H9 (cell line): ENCODE measurements at regions not wholly inside any gene's neighbourhood (a gene's known extent, or its start where the extent isn't known, plus 50 kb on each side); places are given as distances from the start of the nearest gene placed in this dataset.

Source experiments
- DNase-seq: peaks from one replicate; pipeline ENCODE4 v3.0.0-alpha.2; 2017
- H2AFZ ChIP-seq: one replicate; pipeline ENCODE4 v1.6.1; 2013; ENCODE audit warnings: mild to moderate bottlenecking, low read length, control low read depth, moderate library complexity
- H2AK5ac ChIP-seq: 2 replicates; pipeline ENCODE4 v1.6.1; 2013; ENCODE audit warnings: low read length, control low read depth, mixed read lengths; ENCODE audit not compliant: insufficient read length
- H2BK120ac ChIP-seq: one replicate; pipeline ENCODE4 v1.6.1; 2013; ENCODE audit warnings: low read depth, mild to moderate bottlenecking, low read length, control low read depth, inconsistent platforms; ENCODE audit not compliant: poor library complexity, severe bottlenecking
- H2BK12ac ChIP-seq: 2 replicates; pipeline ENCODE4 v1.6.1; 2013; ENCODE audit warnings: low read length, control low read depth, mixed read lengths, low read depth; ENCODE audit not compliant: insufficient read length
- H2BK15ac ChIP-seq: 2 replicates; pipeline ENCODE4 v1.6.1; 2013; ENCODE audit warnings: low read depth, low read length, control low read depth
- H2BK20ac ChIP-seq: one replicate; pipeline ENCODE4 v1.6.1; 2013; ENCODE audit warnings: low read depth, mild to moderate bottlenecking, low read length, control low read depth, inconsistent platforms; ENCODE audit not compliant: poor library complexity, severe bottlenecking
- H2BK5ac ChIP-seq: 2 replicates; pipeline ENCODE4 v1.6.1; 2013; ENCODE audit warnings: low read length, control low read depth, mixed read lengths; ENCODE audit not compliant: insufficient read length
- H3K14ac ChIP-seq: 2 replicates; pipeline ENCODE4 v1.6.1; 2013; ENCODE audit warnings: low read length, control low read depth; ENCODE audit not compliant: insufficient read depth
- H3K18ac ChIP-seq: 2 replicates; pipeline ENCODE4 v1.6.1; 2013; ENCODE audit warnings: low read depth, mild to moderate bottlenecking, mixed read lengths, low read length, control low read depth; ENCODE audit not compliant: insufficient read length
- H3K23ac ChIP-seq: 2 replicates; pipeline ENCODE4 v1.6.1; 2013; ENCODE audit warnings: low read length, control low read depth, mixed read lengths, low read depth; ENCODE audit not compliant: insufficient read length
- H3K23me2 ChIP-seq: 2 replicates; pipeline ENCODE4 v1.6.1; 2013; ENCODE audit warnings: low read depth, mild to moderate bottlenecking, mixed read lengths, low read length, control low read depth; ENCODE audit not compliant: insufficient read length, poor library complexity, severe bottlenecking
- H3K27ac ChIP-seq: 2 replicates; pipeline ENCODE4 v1.5.1; 2013; ENCODE audit warnings: low read length, control low read depth, mixed read lengths, low read depth; ENCODE audit not compliant: insufficient read length
- H3K27me3 ChIP-seq: 2 replicates; pipeline ENCODE4 v1.6.1; 2013; ENCODE audit warnings: low read length, control low read depth, inconsistent platforms; ENCODE audit not compliant: insufficient read depth
- H3K4ac ChIP-seq: 2 replicates; pipeline ENCODE4 v1.6.1; 2013; ENCODE audit warnings: low read depth, mild to moderate bottlenecking, control low read depth, inconsistent platforms, low read length, moderate library complexity
- H3K4me1 ChIP-seq: 2 replicates; pipeline ENCODE4 v1.6.1; 2013; ENCODE audit warnings: low read length, control low read depth, inconsistent platforms; ENCODE audit not compliant: insufficient read depth
- H3K4me2 ChIP-seq: 2 replicates; pipeline ENCODE4 v1.6.1; 2013; ENCODE audit warnings: low read length, control low read depth, mixed read lengths; ENCODE audit not compliant: insufficient read length, insufficient read depth
- H3K56ac ChIP-seq: 2 replicates; pipeline ENCODE4 v1.6.1; 2013; ENCODE audit warnings: low read depth, mild to moderate bottlenecking, mixed read lengths, low read length, control low read depth; ENCODE audit not compliant: insufficient read length
- H3K79me1 ChIP-seq: 2 replicates; pipeline ENCODE4 v1.6.1; 2013; ENCODE audit warnings: low read depth, mild to moderate bottlenecking, moderate library complexity, low read length, control low read depth, inconsistent platforms; ENCODE audit not compliant: insufficient read depth, poor library complexity, severe bottlenecking
- H3K79me2 ChIP-seq: 2 replicates; pipeline ENCODE4 v1.6.1; 2013; ENCODE audit warnings: low read length, control low read depth, inconsistent platforms; ENCODE audit not compliant: insufficient read depth
- H3K9ac ChIP-seq: 2 replicates; pipeline ENCODE4 v1.6.1; 2013; ENCODE audit warnings: low read length, control low read depth, mixed read lengths; ENCODE audit not compliant: insufficient read length; ENCODE audit errors: extremely low read depth
- H3K9me3 ChIP-seq: one replicate; pipeline ENCODE4 v1.6.1; 2013; ENCODE audit warnings: low read depth, low read length, inconsistent platforms; ENCODE audit not compliant: control insufficient read depth
- H3T11ph ChIP-seq: one replicate; pipeline ENCODE4 v1.6.1; 2013; ENCODE audit warnings: mild to moderate bottlenecking, low read length, control low read depth, inconsistent platforms
- H4K20me1 ChIP-seq: one replicate; pipeline ENCODE4 v1.6.1; 2013; ENCODE audit not compliant: control insufficient read depth, insufficient read length, insufficient read depth
- H4K5ac ChIP-seq: 2 replicates; pipeline ENCODE4 v1.6.1; 2013; ENCODE audit warnings: low read depth, mild to moderate bottlenecking, mixed read lengths, low read length, control low read depth; ENCODE audit not compliant: insufficient read length
- H4K8ac ChIP-seq: replicated peaks from 2 replicates; pipeline ENCODE4 v1.6.1; 2013; ENCODE audit warnings: low read length, control low read depth, mixed read lengths, low read depth; ENCODE audit not compliant: insufficient read length
- H4K91ac ChIP-seq: 2 replicates; pipeline ENCODE4 v1.6.1; 2013; ENCODE audit warnings: low read depth, mild to moderate bottlenecking, moderate library complexity, mixed read lengths, low read length, control low read depth; ENCODE audit not compliant: insufficient read length
- H3K27ac Mint-ChIP-seq, 3 experiments: 2 replicates in 2 of 3; 3 replicates in 1 of 3; pipeline ENCODE4 v1.8.0; 2020 to 2021; ENCODE audit warnings: mixed read lengths in 3 of 3, mild to moderate bottlenecking in 1 of 3, moderate library complexity in 1 of 3
- H3K27me3 Mint-ChIP-seq: 2 replicates; pipeline ENCODE4 v1.8.0; 2021; ENCODE audit warnings: low read depth, mild to moderate bottlenecking, moderate library complexity, mixed read lengths
- H3K36me3 Mint-ChIP-seq, 3 experiments: 2 replicates in 2 of 3; 3 replicates in 1 of 3; pipeline ENCODE4 v1.8.0; 2020 to 2021; ENCODE audit warnings: low read depth in 3 of 3, mixed read lengths in 3 of 3; ENCODE audit not compliant: insufficient read depth in 1 of 3
- H3K4me1 Mint-ChIP-seq, 2 experiments: 2 replicates each; pipeline ENCODE4 v1.8.0; 2020; ENCODE audit warnings: mixed read lengths in 2 of 2
- H3K4me3 Mint-ChIP-seq, 2 experiments: 2 replicates in 1 of 2; 3 replicates in 1 of 2; pipeline ENCODE4 v1.8.0; 2020 to 2021; ENCODE audit warnings: mild to moderate bottlenecking in 2 of 2, mixed read lengths in 2 of 2, moderate library complexity in 1 of 2
- H3K9me3 Mint-ChIP-seq, 2 experiments: 2 replicates in 1 of 2; 3 replicates in 1 of 2; pipeline ENCODE4 v1.8.0; 2020; ENCODE audit warnings: mild to moderate bottlenecking in 2 of 2, mixed read lengths in 2 of 2, moderate library complexity in 1 of 2
- CTCF ChIP-seq: fragments of 200-600 bp; sonication (generic); conservative IDR thresholded peaks from 3 replicates; pipeline ENCODE4 v1.8.0; 2021; ENCODE audit warnings: antibody characterized with exemption, mild to moderate bottlenecking
- WGBS: extraction: QIAGEN DNeasy Blood & Tissue Kit; methylation state at CpG from one replicate; pipeline ENCODE4 v1.1.7; 2013; ENCODE audit warnings: missing lambda C conversion rate, low lambda C conversion rate, mixed read lengths; ENCODE audit not compliant: insufficient read length; ENCODE audit errors: extremely low coverage; 5-methylcytosine and 5-hydroxymethylcytosine counted together

GRCh38 chr17:22496450-22496849 lies 804.1 kb downstream of the KCNJ18 start:
- H2BK15ac ChIP-seq, result no peak overlapping the region
- H3K9me3 ChIP-seq, result peaks cover 55% of the 10 kb centered on the region
- no peak overlapping the region for H4K91ac ChIP-seq
- H3K9ac ChIP-seq, result no peak overlapping the region
- no peak overlapping the region for H3K4me3 Mint-ChIP-seq
- H3K27ac Mint-ChIP-seq, result no peak overlapping the region
- no peak overlapping the region for H3K56ac ChIP-seq
- H4K5ac ChIP-seq, result no peak overlapping the region
- no peaks in the 10 kb centered on the region for H3K23me2 ChIP-seq
- no peak for TF ChIP-seq CTCF
- H3K23ac ChIP-seq, result no peak overlapping the region
- no peak overlapping the region for H4K8ac ChIP-seq
- H3K27me3 Mint-ChIP-seq, result peaks cover 4% of the 10 kb centered on the region; the same call in 1 of the 2 replicates
- H4K20me1 ChIP-seq, result no peaks in the 10 kb centered on the region
- no peak overlapping the region for H2BK120ac ChIP-seq
- H3K4me1 Mint-ChIP-seq, result no peaks in the 10 kb centered on the region
- peaks cover 3 to 30% (median 6%) of the 10 kb centered on the region in 3 experiments; a peak in 5 of 7 replicates for H3K36me3 Mint-ChIP-seq
- no peak for DNase-seq
- H2AFZ ChIP-seq, result no peak overlapping the region
- H2BK12ac ChIP-seq, result no peak overlapping the region
- no peak overlapping the region for H3K18ac ChIP-seq
- no peak overlapping the region for H3K27ac ChIP-seq
- no peak overlapping the region for H3T11ph ChIP-seq
- H2BK5ac ChIP-seq, result no peak overlapping the region
- no peak overlapping the region for H2BK20ac ChIP-seq
- no CpG with 5 or more reads among the region's 5 CpGs for WGBS
- no peak overlapping the region for H3K4ac ChIP-seq
- H2AK5ac ChIP-seq, result no peak overlapping the region
- no peaks in the 10 kb centered on the region for H3K4me1 ChIP-seq
- no peaks in the 10 kb centered on the region for H3K79me1 ChIP-seq
- no peaks in the 10 kb centered on the region for H3K79me2 ChIP-seq
- no peaks in the 10 kb centered on the region for H3K27me3 ChIP-seq
- H3K14ac ChIP-seq, result no peak overlapping the region
- H3K9me3 Mint-ChIP-seq, result peaks cover 94 to 97% of the 10 kb centered on the region in 2 experiments
- no peak overlapping the region for H3K4me2 ChIP-seq
